Gastroesophageal sphincter (tissue), 4 donors: ENCODE measurements at regions not wholly inside any gene's neighbourhood (a gene's known extent, or its start where the extent isn't known, plus 50 kb on each side); places are given as distances from the start of the nearest gene placed in this dataset.

Experiments used
- ATAC-seq: fragments of 150-250 bp; one replicate; pipeline ENCODE4 v1.9.1; 2016; ENCODE audit warnings: mild to moderate bottlenecking, moderate library complexity
- H3K27ac ChIP-seq, 4 donors: fragments of 200-600 bp; sonication (generic) in 3 of 4; 1 replicate in 3 of 4; 2 replicates in 1 of 4; pipeline ENCODE4 v1.5.1; 2016 to 2019
- H3K27me3 ChIP-seq: fragments of 200-600 bp; sonication (generic); one replicate; pipeline ENCODE4 v1.5.1; 2019
- H3K36me3 ChIP-seq, 2 donors: fragments of 200-600 bp; sonication (generic); one replicate each; pipeline ENCODE4 v1.5.1; 2019; ENCODE audit warnings: control low read depth in 1 of 2
- H3K4me1 ChIP-seq, 3 donors: fragments of 200-600 bp; sonication (generic); 1 replicate in 2 of 3; 2 replicates in 1 of 3; pipeline ENCODE4 v1.5.1; 2016 to 2019; ENCODE audit warnings: control low read depth in 2 of 3
- H3K4me3 ChIP-seq, 2 donors: fragments of 200-600 bp; sonication (generic); one replicate each; pipeline ENCODE4 v1.5.1; 2019; ENCODE audit warnings: mild to moderate bottlenecking in 1 of 2, moderate library complexity in 1 of 2
- H3K9me3 ChIP-seq, 3 donors: fragments of 200-600 bp; sonication (generic); one replicate each; pipeline ENCODE4 v1.5.1; 2017 to 2019; ENCODE audit warnings: control low read depth in 2 of 3
- CTCF ChIP-seq, 4 experiments: fragments of 200-600 bp in 2 of 4; fragments of 450-650 bp in 2 of 4; sonication (generic) in 1 of 4; IDR thresholded peaks; one replicate each; pipeline ENCODE4 v1.5.1; 2017 to 2019; ENCODE audit warnings: antibody characterized with exemption in 4 of 4, mild to moderate bottlenecking in 2 of 4, moderate library complexity in 2 of 4
- EP300 ChIP-seq: sonication (generic); formaldehyde crosslinking; IDR thresholded peaks from one replicate; pipeline ENCODE4 v1.6.1; 2017; ENCODE audit warnings: antibody characterized with exemption, mild to moderate bottlenecking
- POLR2A ChIP-seq, 2 donors: fragments of 450-650 bp; IDR thresholded peaks; one replicate each; pipeline ENCODE4 v1.6.1; 2017; ENCODE audit warnings: antibody characterized with exemption in 2 of 2, mild to moderate bottlenecking in 2 of 2, moderate library complexity in 1 of 2
- POLR2AphosphoS5 ChIP-seq: sonication (generic); formaldehyde crosslinking; IDR thresholded peaks from one replicate; pipeline ENCODE4 v1.6.1; 2017; ENCODE audit warnings: antibody characterized with exemption
- WGBS, 2 donors: methylation state at CpG; one replicate each; pipeline ENCODE4 v1.1.5; 2018; ENCODE audit warnings: low coverage in 1 of 2; 5-methylcytosine and 5-hydroxymethylcytosine counted together

GRCh38 chrX:137286423-137286822 lies 252.6 kb upstream of the GPR101 start:
- Histone ChIP-seq H3K27me3 (no peaks in the 10 kb centered on the region), H3K27ac (no peak overlapping the region), H3K9me3 (no peaks in the 10 kb centered on the region), H3K4me1 (no peaks in the 10 kb centered on the region), H3K36me3 (no peaks in the 10 kb centered on the region), H3K4me3 (no peak overlapping the region)
- no peak for ATAC-seq
- TF ChIP-seq POLR2A (IDR thresholded peaks at IDR 0.05) (no peak), CTCF (IDR thresholded peaks at IDR 0.05) (no peak)
- 43 to 62% methylated on average over 2 of the region's 2 CpGs for WGBS, 2 donors

- no peaks in the 10 kb centered on the region for H3K9me3 ChIP-seq
- no peaks in the 10 kb centered on the region for H3K4me1 ChIP-seq
- no peaks in the 10 kb centered on the region for H3K27me3 ChIP-seq
- no peak for ATAC-seq
- no peak overlapping the region for H3K27ac ChIP-seq
- 50% methylated on average over 1 of the region's 4 CpGs; no CpG with 5 or more reads in 1 of the 2 donors for WGBS, 2 donors
- TF ChIP-seq POLR2AphosphoS5, result no peak
- no peak for TF ChIP-seq EP300
- TF ChIP-seq CTCF (IDR thresholded peaks at IDR 0.05), result no peak
- no peak for TF ChIP-seq POLR2A (IDR thresholded peaks at IDR 0.05)
- no peaks in the 10 kb centered on the region for H3K36me3 ChIP-seq
- H3K4me3 ChIP-seq, result no peak overlapping the region
Measured at GRCh38 chrX:137278825-137279224, 245.0 kb upstream of the GPR101 start.

GRCh38 chrX:137263374-137263773 lies 229.6 kb upstream of the GPR101 start:
- Histone ChIP-seq H3K9me3 (no peaks in the 10 kb centered on the region), H3K36me3 (no peaks in the 10 kb centered on the region), H3K4me1 (no peaks in the 10 kb centered on the region), H3K27me3 (no peaks in the 10 kb centered on the region), H3K4me3 (no peak overlapping the region), H3K27ac (no peak overlapping the region)
- 54 to 64% methylated on average over 2 to 3 of the region's 3 CpGs for WGBS, 2 donors
- TF ChIP-seq EP300, result no peak
- no peak for TF ChIP-seq POLR2A (IDR thresholded peaks at IDR 0.05)
- TF ChIP-seq CTCF (IDR thresholded peaks at IDR 0.05), result no peak
- TF ChIP-seq POLR2AphosphoS5, result no peak
- ATAC-seq, result no peak

GRCh38 chrX:137245183-137245582 lies 211.4 kb upstream of the GPR101 start:
- Histone ChIP-seq H3K27ac (no peak overlapping the region), H3K9me3 (no peaks in the 10 kb centered on the region), H3K4me1 (no peaks in the 10 kb centered on the region), H3K36me3 (no peaks in the 10 kb centered on the region), H3K4me3 (no peak overlapping the region), H3K27me3 (no peaks in the 10 kb centered on the region)
- WGBS, 2 donors, result 81 to 92% methylated on average over 2 of the region's 2 CpGs
- ATAC-seq, result no peak
- TF ChIP-seq POLR2A (IDR thresholded peaks at IDR 0.05) (no peak), POLR2AphosphoS5 (no peak), CTCF (IDR thresholded peaks at IDR 0.05) (no peak), EP300 (no peak)

GRCh38 chrX:137236837-137237236 lies 203.0 kb upstream of the GPR101 start:
- no peaks in the 10 kb centered on the region for H3K36me3 ChIP-seq
- no peak overlapping the region for H3K27ac ChIP-seq
- ATAC-seq, result no peak
- TF ChIP-seq POLR2AphosphoS5, result no peak
- TF ChIP-seq EP300, result no peak
- TF ChIP-seq CTCF (IDR thresholded peaks at IDR 0.05), result no peak
- no peak for TF ChIP-seq POLR2A (IDR thresholded peaks at IDR 0.05)
- WGBS, 2 donors, result 25 to 66% methylated on average over 2 to 4 of the region's 4 CpGs
- no peaks in the 10 kb centered on the region for H3K9me3 ChIP-seq
- H3K27me3 ChIP-seq, result no peaks in the 10 kb centered on the region
- H3K4me1 ChIP-seq, result no peaks in the 10 kb centered on the region
- H3K4me3 ChIP-seq, result no peak overlapping the region
